HG03159 (cell line): ENCODE measurements at regions not wholly inside any gene's neighbourhood (a gene's known extent, or its start where the extent isn't known, plus 50 kb on each side); places are given as distances from the start of the nearest gene placed in this dataset.
A peak's percentile ranks its signal among the peaks of the same experiment; 100 is the strongest.
"Not testable (repeated sequence)": the region's sequence is repeated elsewhere in the genome, so short reads cannot be mapped to it uniquely, and the experiment has no call there.

ENCODE experiments used
- ATAC-seq: cut with Tn5 transposase; IDR thresholded peaks from one replicate; pipeline ENCODE4 v1.9.1; 2021; ENCODE audit warnings: mild to moderate bottlenecking, moderate library complexity; ENCODE audit not compliant: unreplicated experiment

DNA sequence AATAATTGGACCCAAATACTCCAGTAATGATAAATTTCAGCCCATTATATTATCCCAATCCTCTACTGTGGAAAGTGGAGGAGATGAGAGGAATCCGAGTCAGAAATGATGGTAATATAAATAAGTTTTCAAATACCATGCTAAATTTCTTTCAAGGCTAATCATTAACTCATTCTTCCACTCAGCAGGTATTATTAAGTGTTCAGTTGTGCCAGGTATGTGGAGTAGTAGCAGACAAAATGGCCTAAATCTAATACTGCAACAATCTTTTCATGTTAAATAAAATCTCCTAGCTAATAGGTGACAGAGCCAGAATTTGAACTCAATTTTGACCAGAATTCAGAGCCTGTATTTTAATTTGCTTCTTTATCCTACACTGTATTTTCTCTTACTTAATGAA lies 538.6 kb upstream of the ROBO2 start:
- ATAC-seq, result no peak

DNA sequence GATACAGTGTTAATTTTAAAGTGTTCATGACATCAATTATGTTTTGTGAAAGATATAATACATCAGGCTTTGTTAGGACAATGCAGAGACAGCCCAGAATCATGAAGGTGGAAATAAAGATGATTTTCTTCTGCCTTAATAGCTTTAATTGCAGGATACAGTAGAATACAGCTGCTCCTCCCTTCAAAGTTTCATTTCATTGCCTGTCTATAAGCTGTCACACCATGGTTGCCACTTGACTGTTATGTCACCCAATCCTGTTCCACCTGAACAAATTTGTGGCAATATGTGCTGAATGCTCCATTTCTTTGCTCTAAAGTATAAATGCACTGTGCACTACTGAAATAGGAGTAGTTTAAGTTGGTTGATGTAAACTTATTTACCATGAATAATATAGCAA lies 537.8 kb upstream of the ROBO2 start:
- ATAC-seq, result no peak

DNA sequence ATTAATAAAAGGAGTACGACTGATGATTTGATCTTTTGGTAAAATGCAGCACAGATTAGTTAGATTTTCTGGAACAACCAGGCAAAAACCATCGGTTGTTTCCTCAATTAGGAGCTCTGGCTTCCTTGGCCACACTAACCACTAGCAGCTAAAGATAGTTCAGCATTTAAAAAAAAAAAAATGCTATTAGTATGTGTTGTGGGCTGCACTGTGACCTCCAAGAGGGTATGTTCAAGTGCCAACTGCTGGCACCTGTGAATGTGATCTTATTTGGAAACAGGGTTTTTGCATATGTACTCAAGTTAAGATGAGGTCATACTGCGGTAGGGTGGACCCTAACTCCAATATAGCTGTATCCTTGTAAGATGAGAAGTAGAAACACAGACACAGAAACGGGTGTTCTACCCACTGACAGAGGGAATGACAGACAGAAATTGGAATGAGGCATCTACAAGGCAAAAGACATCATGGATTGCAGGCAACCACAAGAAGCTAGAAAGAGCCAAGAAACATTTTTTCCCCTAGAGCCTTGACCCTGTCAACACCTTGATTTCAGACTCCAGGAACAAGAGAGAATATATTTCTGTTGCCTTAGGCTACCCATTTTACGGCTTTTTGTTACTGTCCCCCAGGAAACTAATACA lies 534.6 kb upstream of the ROBO2 start:
- no peak for ATAC-seq

DNA sequence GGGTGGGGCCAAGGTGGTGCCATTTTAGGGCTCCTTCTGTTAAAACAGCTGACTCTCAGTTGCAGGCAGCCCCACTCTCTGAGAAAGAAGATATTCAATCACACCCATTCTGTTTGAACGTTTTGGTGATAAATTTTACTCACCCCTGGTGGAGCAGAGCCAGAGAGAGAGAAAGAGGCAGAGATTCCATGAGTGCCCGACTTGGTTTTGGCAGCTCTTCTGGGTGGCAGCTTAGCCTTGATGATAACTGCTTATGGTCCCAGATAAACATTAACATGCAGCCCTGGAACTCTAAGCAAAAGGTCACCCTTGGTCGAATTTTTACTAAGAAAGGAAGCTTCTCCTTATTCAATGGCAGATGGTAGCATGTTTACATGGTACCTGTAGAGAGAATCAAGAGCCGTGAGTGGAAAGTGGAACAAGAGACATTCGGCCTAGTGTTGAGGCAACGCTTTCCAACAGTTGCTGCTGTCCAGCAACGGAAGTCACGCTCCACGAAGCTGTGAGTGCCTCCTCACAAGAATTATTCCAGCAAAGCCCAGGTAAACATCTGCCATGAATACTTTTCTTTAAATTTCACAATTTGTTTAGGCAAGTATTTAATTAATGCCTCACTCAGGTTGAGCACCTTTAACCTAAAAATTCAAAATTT lies 530.6 kb upstream of the ROBO2 start:
- no peak for ATAC-seq

DNA sequence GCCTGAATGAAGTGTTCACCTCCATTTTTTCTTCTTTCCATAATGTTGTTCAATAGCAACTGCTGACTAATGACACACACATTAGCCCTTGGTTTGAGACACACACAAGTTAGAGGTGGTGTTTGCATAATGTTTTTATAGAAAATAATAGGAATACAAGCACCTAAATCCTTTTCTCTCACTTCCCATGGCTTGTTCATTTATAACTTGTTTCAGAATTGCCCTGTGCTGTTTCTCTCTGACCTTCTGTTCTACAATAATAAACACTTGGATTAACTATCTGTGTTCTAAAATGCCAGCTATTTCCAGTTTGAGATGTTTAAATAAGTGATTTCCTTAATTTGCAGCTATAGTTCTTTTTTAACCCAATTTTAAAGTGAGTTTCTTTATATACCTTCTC lies 525.1 kb upstream of the ROBO2 start:
- ATAC-seq, result no peak

DNA sequence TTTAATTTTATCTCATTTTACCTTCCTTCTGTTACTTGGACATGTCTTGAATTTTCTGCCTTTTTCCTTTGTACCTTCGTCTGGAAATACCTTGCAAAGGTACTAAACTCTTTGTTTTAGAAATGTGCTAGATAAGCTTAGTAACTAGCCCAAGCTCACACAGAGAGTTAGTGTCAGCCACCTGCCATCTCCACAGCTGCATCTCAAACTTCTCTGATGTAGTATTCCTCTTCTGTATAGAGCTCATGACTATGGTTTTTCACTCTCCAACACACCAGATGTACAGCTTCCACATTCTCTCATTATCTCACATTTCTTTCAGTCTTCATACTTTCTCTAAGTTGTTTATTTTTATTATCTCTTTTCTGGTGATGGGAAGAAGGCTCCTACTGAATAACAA lies 516.6 kb upstream of the ROBO2 start:
- no peak for ATAC-seq

DNA sequence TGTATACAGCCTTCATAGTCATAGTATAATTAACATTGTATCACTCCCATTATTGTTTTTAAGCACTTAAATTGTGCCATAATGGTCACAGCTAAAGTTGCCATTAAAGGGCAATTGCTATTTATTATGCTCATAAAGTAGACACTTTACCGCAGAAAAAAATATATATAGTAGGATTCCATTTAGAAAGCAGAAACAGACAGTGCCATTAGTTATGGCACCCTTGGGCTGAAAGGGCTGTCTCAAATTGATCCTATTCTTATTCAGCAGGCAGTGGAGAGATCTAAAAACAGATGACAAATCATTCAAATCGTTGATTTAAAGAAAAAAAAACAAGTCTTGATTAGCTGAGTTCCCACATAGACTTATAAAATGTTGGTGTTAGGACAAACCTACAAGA lies 514.2 kb upstream of the ROBO2 start:
- ATAC-seq, result no peak

DNA sequence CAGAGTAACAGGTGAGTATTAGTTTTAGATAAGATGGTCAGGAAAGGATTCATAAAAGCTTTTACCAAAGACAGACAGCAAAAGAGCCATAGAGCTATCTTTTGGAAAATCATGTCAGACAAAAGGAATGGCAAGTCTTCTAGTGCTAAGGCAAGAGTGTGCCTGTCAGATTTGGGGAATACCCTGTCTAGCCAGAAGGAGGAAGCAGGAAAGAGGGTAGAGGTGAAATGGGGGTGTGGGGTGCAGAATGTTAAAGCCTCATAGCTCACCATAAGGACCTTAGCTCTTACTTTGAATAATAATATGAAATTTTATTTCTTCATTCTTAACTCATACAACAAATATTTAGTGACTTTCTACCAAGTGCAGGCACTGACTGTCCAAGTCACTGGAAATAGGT lies 512.1 kb upstream of the ROBO2 start:
- ATAC-seq, result no peak

DNA sequence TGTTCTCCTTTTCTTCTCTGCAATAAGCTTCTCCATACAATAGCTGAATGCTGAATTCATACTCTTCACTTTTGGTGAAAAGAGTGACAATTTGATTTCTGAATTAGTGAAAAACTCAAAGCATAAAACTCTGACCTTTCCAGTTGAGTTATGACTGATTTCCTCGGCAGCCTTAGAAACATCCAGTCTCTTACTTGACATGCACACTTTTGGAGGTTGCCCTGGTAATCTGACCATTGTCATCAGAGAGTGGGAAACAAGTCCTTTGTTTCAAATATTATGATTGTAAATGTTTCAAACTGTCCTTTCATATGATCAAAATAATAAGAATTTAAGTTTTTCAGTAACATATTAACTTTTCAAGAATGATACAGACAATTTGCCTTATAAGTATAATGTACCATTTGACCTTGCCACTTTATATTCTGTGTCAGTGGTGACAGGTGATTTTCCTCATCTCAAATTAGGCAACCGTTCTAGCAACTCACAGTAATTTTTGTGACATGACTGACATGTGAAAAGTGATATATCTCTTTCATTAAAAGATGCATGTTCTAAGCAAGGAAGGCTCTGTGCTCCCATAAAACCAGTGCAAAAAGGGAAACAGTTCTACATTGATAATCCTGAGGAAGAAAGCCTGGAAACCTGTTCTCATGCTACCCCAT lies 507.6 kb upstream of the ROBO2 start:
- no peak for ATAC-seq

DNA sequence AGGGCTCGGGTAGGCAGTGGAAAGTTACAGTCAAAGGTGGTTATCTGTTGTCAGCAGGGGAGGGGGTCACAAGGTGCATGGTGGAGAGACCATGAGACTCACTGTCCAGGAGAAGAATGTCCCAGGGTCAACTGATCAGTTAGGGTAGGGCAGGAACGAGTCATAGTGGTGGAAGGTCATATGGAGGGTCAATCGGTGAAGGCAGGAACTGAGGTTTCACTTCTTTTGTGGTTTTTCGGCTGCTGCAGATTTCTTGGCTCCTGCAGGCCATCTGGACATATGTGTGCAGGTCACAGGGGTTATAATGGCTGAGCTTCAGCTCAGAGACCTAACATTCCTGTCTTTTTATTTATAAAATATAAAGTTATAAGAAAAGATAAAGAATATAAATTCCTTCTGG lies 506.2 kb upstream of the ROBO2 start:
- ATAC-seq, result not testable (repeated sequence)

DNA sequence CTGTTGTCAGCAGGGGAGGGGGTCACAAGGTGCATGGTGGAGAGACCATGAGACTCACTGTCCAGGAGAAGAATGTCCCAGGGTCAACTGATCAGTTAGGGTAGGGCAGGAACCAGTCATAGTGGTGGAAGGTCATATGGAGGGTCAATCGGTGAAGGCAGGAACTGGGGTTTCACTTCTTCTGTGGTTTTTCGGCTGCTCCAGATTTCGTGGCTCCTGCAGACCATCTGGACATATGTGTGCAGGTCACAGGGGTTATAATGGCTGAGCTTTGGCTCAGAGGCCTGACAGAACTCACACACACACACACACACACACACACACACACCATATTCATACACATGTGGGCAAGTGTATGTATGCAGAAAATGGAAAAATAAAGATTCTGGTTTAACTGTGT lies 502.0 kb upstream of the ROBO2 start:
- peak; percentile 63 for ATAC-seq

DNA sequence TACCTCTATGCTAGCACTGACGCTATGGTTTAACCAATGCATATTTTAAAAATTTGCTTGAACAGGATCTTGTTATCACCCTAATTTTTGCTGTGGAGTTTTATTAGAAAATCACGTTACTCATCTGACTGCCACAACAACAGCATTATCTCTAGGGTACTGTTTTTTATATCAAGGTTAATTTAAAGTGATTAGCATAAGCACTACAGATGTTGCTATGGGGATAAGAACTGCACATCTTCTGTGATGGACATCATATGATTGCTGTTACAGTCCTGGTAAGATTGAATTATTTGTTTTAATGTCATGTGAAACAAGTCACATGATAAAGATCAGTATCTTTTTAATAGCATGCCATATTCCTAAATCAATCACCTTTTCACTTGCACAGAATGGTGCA lies 492.2 kb upstream of the ROBO2 start:
- ATAC-seq, result no peak

DNA sequence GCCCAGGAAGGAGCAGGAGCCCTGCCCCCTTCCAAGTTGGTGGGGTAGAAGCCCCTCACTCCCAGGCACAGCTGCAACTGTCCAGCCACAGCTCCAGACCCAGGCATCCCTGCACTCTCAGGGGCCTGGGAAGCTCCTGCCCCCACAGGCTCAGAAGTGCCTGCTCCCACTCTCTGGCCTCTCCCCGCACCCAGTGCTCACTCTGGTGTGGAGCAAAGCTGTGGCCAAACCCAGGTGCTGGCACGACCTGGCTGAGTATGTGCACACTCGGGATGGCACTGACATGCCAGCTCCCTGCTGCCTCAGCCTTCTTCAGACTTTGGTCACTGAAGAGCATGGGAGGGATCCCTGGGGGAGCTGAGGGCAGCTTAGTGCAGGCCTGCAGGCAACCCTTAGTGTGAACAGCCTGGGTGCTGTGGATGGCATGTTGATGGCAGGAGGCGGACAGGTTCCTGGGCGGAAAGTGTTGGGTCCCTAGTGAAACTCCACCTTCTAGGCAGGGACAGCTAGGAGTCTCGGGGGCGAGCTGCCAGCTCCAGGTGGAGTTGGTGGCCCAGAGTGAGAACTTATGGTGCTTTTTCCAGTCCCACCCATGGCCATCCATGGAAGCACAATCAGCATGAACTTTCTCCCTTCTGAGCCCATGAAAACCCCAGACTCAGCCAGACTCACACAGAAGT lies 489.2 kb upstream of the ROBO2 start:
- no peak for ATAC-seq

DNA sequence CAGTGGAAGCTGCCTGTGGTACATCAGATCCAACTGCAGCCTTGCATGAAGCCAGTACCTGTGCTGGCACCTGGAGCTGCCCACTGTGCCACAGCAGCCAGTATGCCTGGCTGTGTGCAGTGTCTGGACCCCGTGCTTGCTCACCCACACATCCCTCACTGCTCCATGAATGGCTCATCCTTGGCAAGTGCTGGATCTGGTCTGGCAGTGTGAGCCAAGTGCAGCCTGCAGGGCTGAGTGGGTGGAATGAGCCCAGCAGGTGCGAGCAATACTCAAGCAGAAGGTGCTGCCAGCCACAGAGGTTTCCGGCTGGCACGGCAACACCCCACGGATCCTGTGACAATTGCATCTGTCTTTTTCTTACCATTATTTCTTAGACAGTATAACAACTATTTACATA lies 488.2 kb upstream of the ROBO2 start:
- ATAC-seq, result no peak

DNA sequence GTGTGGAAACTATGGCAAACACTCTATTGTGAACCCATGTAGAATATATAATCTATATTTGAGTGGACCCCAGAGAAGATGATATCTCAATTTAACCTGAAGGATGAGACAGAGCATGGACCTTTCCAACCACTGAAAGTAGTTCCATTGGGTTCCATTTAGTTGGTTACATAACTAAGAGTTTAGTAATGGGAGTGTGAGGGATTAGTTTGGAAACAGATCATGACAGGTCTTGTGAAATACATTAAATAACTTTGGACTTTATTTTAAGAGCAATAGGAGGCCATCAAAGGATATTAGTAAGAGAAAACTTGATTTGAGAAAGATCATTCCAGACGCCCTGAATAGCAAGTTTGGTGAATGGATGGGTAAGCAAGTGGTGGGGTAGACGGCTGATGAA lies 487.2 kb upstream of the ROBO2 start:
- ATAC-seq, result no peak

DNA sequence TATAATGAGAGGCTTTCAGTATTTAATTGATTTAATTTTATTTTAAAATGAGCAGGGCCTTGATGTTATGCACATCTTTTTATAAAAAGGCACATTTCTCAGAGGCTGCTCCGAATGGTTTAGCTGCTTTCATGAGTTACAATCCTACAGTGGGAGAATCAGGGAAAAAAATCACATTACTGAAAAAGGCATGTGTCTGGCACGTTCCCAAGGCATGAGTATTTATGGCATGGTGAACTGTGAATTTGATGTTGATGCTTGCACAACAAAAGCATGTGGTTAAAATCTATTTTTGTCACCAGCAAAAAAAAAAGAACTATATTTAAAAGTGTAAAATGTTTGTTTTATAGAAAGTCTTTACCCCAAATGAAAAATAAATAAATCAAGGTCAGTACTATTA lies 485.2 kb upstream of the ROBO2 start:
- ATAC-seq, result no peak

DNA sequence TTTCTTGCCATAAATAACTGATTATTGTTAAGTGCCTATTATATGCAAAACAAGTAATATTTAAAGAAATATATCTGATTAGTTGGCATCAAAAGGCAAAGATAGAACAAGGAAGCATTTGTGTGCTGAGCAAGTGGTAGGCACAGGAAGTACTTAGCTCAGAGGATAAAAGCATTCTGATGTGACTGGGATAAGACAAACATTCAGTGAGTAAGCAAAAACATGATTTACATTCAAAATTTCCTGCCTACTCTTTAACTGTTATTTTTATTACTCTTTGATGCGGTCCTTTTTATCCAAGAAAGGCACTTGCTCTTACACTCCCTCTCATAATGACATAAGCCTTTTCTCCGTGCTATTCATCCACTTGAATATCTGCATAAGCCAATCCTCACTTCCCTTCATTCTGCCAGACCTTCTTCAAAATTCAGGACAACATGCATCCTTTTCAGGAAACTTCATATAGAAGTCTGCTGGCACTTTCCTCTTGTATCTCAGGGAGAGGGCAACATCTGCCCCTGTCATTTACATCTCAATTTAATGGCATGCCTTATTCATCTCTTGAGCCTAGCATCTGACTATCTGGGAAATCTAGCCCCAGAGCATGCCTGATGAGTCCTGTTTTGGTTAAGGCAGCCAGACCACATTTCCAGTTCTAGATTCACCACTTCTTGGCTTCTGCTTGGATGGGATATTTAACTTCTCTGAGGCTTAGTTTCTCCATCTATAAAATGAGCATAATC lies 478.2 kb upstream of the ROBO2 start:
- ATAC-seq, result no peak

DNA sequence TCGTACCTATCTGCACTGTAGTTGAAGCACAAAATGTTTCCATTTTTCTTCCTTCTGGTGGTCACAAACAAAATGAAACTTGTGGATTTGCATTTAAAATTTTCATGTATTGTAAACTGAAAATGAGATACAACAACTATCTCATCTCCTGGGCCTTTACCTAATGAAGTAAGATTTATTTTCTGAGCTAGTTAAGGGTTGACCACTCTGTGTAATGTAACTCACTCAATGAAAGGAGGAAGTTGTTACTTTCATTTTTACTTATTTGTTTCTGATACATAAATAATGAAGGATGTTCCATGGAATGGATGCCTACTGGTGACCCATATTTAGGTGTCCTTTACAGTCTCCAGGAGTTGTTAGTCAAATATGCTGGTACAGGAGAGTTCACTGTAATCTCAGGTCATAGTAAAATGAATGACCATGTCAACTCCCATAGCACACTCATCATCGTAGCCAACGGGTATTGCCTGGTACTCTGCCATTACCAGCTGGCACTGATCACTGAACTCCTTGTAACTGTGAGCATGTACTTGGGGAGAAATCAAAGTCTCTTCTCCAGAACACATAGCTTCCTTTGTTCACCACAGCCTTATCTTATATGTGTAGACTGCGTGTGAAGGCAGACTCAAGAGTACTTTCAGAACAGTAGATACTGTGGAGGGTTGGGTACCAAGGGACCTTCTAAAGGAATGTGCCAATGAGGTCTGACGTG lies 474.2 kb upstream of the ROBO2 start:
- ATAC-seq, result no peak

DNA sequence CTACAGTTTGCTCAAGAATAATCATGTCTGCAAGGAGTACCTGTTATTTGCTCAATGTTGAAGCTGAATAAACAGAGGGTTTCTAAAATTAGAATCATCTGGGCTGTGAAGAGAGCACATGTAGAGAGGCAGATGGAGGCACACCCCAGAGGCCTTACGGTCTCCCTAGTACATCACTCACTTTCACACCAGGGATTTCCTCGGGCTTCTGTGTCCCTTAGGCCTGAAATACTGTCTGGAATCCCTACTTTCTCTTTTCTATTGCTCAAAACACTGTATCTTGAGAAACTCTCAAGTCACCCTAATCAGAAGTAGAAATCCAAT lies 473.7 kb upstream of the ROBO2 start:
- no peak for ATAC-seq

DNA sequence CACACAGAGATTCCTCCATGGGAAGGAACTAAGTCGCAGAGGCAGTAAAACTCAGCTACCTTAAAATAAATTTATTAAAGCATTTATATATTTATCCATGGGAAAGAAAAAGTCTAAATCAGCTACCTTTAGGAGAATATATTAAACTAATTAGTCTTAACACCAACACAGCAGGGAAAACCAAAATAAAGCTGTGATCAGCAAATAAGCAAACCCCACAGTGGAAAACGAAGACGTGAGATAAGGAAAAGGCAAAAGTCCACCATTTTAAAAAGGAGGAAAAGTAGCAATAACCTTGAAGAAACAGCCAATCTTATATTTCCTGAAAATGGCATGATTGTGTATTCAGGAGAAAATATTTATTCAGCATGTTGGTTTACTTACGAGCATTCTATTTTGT lies 473.0 kb upstream of the ROBO2 start:
- ATAC-seq, result no peak
